Fibroblast of skin of back (primary cell): ENCODE measurements at regions not wholly inside any gene's neighbourhood (a gene's known extent, or its start where the extent isn't known, plus 50 kb on each side); places are given as distances from the start of the nearest gene placed in this dataset.
"Not testable (repeated sequence)": the region's sequence is repeated elsewhere in the genome, so short reads cannot be mapped to it uniquely, and the experiment has no call there.

Experiments
- DNase-seq: peaks from one replicate; pipeline ENCODE4 v3.0.0-alpha.2; 2013

GRCh38 chr6:112513175-112513574, 166.0 kb downstream of the RFPL4B start:
- no peak for DNase-seq

GRCh38 chr6:112522587-112522986, 175.5 kb downstream of the RFPL4B start:
- peak; percentile 8 for DNase-seq

GRCh38 chr6:112524071-112524470, 176.9 kb downstream of the RFPL4B start:
- no peak for DNase-seq

GRCh38 chr6:112525749-112526148, 178.6 kb downstream of the RFPL4B start:
- DNase-seq, result no peak

DNA sequence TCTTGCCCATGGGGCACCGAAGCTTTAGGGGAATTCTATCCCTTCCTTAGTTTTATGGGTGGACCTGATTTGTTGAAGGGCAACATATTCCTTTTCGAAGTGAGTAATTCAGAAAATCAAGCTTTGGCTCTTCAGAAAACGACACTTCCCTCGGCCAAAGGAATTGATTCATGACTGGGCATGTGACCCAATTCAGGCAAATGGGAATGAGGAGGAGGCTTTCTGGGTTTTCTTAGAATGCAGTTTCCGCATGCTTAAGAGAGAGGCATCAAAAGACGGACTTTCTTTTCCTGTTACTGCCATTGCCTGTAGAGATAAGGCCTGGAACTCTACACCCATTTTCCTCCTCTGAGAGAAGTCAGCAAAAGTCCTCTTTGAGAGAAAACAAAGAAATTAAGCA, 179.5 kb downstream of the RFPL4B start:
- no peak for DNase-seq

DNA sequence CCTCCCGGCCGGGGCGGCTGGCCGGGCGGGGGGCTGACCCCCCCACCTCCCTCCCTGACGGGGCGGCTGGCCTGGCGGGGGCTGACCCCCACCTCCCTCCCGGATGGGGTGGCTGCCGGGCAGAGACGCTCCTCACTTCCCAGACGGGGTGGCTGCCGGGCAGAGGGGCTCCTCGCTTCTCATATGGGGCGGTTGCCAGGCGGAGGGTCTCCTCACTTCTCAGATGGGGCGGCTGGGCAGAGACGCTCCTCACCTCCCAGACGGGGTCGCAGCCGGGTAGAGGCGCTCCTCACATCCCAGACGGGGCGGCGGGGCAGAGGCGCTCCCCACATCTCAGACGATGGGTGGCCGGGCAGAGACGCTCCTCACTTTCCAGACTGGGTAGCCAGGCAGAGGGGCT, 181.2 kb downstream of the RFPL4B start:
- DNase-seq, result not testable (repeated sequence)

DNA sequence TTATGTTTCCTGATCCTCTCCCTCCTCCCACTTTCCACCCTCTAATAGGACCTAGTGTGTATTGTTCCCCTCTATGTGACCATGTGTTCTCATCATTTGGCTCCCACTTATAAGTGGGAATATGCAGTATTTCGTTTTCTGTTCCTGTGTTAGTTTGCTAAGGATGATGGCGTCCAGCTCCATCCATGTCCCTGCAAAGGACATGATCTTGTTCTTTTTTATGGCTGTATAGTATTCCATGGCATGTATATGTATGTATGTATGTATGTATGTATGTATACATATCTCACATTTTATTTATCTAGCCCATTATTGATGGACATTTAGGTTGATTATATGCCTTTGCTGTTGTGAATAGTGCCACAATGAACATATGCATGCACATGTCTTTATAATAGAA, 188.7 kb downstream of the RFPL4B start:
- no peak for DNase-seq

DNA sequence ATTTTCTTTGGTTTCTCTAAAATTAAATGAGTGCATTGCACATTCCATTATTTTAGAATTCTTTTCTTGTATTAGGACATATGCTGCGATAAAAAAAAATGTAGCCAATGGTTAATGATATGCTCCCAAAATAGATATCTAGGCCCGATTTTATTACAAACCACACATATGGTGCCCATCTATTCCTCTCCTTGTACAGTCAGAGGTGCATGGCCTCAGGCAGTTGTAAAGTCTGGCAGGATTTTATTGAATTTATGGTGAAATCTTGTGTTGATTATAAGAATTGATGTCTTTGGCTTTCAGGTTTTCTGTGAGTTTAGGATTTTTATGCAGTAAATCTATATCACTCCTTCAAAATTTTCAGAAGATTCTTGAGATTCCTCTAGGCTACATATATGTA, 192.2 kb downstream of the RFPL4B start:
- no peak for DNase-seq

- DNase-seq, result not testable (repeated sequence)
These were observed 194.7 kb downstream of the RFPL4B start for GRCh38 chr6:112541847-112542246.

DNA sequence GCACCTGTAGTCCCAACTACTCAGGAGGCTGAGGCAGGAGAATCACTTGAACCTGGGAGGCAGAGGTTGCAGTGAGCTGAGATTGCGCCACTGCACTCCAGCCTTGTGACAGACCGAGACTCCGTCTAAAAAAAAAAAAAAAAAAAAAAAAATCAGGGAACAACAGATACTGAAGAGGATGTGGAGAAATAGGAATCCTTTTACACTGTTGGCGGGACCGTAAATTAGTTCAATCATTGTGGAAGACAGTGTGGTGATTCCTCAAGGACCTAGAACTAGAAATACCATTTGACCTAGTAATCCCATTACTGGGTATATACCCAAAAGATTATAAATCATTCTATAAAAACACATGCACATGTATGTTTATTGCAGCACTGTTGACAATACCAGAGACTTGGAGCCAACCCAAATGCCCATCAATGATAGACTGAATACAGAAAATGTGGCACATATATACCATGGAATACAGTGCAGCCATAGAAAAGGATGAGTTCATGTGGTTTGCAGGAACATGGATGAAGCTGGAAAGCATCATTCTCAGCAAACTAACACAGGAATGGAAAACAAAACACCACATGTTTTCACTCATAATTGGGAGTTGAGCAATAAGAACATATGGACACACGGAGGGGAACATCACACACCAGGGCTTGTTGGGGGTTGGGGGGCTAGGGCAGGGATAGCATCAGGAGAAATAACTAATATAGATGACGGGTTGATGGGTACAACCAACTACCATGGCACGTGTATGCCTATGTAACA, 200.4 kb downstream of the RFPL4B start:
- DNase-seq, result not testable (repeated sequence)

GRCh38 chr6:112549749-112550148, 202.6 kb downstream of the RFPL4B start:
- DNase-seq, result no peak

DNA sequence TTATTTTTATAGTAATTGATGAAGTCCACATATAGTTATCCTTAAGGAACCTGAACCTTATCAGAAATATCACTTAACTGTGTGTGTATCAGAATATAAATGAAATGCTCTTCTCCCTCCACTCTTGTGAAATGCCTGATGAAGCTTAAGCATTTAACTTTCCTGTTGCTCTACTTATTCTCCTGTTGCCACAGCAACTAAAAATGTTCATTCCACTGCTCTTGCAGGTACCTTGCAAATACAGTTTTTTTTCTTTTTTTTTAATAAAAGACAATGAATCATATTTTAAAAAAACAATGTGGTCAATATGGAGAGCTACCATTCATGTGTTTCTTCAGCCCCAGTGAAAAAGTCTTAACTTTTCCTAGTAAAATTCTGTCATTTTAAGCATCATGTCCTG, 210.3 kb downstream of the RFPL4B start:
- peak; percentile 36 for DNase-seq

DNA sequence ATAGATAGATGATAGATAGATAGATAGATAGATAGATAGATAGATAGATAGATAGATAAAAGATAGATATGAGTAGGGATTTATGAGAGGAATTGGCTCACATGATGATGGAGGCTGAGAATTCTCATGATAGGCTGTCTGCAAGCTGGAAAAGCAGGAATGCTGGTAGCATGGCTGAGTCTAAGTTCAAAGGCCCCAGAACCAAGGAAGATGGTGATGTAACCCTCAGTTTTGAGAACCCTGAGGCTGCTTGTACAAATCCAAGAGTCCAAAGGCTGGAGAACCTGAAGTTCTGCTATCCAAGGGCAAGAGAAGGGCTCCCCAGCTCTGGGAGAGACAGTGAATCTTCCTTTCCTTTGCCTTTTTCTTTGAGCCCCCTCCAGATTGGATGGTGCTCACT, 210.8 kb downstream of the RFPL4B start:
- DNase-seq, result no peak

DNA sequence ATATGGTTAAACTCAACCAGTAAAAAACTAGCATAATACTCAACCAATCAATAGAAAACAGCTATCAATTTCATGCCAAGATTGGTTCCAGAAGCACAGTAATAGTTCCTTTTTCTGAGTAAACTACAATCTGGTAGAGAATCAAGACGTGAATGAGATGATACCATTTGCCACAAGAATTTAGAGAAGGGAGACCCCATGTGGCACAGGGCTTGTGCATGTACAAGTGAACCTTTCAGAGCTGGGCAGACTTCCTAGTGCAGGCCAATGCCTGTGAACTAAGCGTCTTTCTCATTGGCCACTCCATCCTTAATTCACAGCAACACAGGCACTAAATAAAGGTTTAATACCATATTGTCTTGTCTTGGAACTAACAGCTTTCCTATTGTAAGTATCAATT, 213.5 kb downstream of the RFPL4B start:
- DNase-seq, result peak; percentile 15

DNA sequence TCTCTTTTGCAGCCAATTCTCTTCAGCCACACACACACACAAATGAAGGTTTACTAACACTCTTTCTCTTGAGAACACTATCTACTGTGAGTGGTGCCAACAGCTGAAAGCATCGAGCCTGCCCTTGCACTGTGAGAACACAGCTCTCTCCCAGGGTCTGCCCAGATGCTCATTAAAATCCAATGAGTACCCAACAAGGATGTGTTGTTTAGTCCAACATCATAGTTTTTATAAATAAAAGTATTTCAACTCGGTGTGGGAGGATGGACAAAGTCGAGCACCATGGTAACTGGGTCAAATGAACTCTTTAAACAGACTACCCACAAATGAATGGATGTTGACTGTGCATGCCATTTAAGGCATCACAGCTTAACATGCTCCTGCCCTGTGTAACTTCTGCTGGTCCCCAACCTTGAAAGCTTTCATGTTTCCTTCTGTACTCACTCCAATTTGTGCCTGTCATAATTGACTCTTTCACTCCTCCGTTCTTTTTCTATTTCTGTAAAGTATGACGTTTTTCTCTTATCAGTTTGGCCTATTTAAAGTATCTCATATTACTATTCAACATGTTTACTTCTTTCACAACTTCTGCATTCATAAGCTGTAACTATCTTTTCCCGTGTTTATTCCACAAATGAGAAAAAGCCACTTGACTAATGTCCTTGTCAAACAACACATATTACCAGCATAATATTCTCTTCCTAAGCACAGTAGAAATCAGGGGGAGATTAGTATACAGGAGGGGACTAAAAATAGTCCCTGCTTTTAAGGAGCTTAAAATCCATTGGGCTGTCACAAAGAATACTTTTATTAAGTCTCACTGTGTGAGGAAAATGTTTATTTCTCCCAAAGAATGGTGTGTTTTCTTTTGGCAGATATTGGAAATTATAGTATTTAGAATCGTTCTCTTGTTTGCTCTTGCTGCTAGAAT, 215.4 kb downstream of the RFPL4B start:
- DNase-seq, result no peak

- peak; percentile 78 for DNase-seq
These were observed 216.2 kb downstream of the RFPL4B start for GRCh38 chr6:112563368-112563767.

- no peak for DNase-seq
These were observed 220.9 kb downstream of the RFPL4B start for GRCh38 chr6:112568066-112568465.

DNA sequence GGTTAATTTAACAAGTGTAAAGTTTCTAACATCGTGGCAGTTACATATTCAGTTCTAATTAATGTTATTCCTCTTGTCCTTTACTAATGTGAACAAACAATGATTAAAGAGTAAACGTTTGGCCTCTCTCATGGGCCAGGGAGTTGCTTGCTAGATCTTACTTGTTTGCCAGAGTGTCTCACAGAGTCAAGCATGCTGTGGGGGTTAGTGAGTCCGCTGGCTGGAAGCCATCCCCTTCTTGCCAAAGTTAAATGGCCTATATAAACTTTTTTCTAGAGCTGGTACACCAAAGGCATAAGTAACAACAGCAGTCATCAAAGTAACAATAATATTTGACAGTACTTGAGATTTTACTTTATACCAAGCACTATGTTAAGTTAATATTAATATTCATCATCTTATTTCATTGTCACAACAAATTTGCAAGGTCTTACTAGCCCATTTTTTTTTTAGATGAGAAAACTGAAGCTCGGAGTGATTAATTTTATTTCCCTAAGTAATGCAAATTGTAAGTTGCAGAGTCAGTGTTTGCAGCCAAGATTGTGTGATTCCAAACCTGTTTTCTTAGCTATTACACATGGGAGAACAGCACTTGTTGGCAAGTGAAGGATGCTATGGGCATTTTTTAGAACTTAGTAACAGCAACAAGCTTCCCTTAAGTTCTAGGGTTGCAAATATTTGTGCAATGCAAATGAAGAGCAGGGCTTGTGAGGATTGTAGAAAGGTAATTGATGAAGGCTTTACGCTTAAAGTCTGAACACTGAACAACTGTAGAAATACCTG, 224.5 kb downstream of the RFPL4B start:
- peak; percentile 50 for DNase-seq

- no peak for DNase-seq
These were observed 227.1 kb downstream of the RFPL4B start for GRCh38 chr6:112574190-112574589.

- no peak for DNase-seq
These were observed 228.2 kb downstream of the RFPL4B start for GRCh38 chr6:112575309-112575834.

GRCh38 chr6:112576423-112576822, 229.3 kb downstream of the RFPL4B start:
- peak; percentile 19 for DNase-seq

DNA sequence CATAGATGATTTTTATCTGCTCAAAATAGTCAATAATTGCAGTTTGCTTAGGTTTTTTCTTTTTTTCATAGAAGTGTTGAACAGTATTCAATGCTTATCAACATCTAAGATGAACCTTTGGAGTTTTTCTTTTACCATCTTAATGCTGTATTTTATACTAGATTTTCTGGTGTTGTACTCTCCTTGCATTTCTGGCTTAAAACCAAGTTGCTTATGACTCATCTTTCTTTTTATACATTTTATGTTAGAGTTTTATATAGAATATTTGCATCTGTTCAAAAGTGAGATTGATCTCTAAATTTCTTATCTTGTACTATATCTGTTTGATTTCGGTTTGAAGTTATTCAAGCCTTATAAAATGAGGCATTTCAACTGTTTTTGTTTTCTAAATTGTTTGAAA, 232.5 kb downstream of the RFPL4B start:
- peak; percentile 60 for DNase-seq

- DNase-seq, result no peak
These were observed 233.9 kb downstream of the RFPL4B start for GRCh38 chr6:112581015-112581414.
